NB4 (cell line): ENCODE measurements at regions not wholly inside any gene's neighbourhood (a gene's known extent, or its start where the extent isn't known, plus 50 kb on each side); places are given as distances from the start of the nearest gene placed in this dataset.
A peak's percentile ranks its signal among the peaks of the same experiment; 100 is the strongest.
"Not testable (repeated sequence)": the region's sequence is repeated elsewhere in the genome, so short reads cannot be mapped to it uniquely, and the experiment has no call there.

ENCODE experiments used
- DNase-seq: peaks from one replicate; pipeline ENCODE4 v3.0.0; 2010; ENCODE audit warnings: low read depth
- H3K4me3 ChIP-seq: one replicate; pipeline ENCODE4 v1.5.1; 2011; ENCODE audit warnings: mild to moderate bottlenecking, low read depth, low read length, moderate library complexity
- CTCF ChIP-seq: IDR thresholded peaks from one replicate; pipeline ENCODE4 v1.5.1; 2012; ENCODE audit warnings: low read depth, low read length
- MAX ChIP-seq: IDR thresholded peaks from 2 replicates; pipeline ENCODE4 v1.6.1; 2011; ENCODE audit warnings: low read depth, low read length
- MYC ChIP-seq: IDR thresholded peaks from 2 replicates; pipeline ENCODE4 v1.6.1; 2011; ENCODE audit warnings: low read depth, low read length
- POLR2A ChIP-seq: IDR thresholded peaks from 2 replicates; pipeline ENCODE4 v1.6.1; 2011; ENCODE audit warnings: mild to moderate bottlenecking; ENCODE audit not compliant: insufficient read length; ENCODE audit errors: extremely low read depth

GRCh38 chr21:23939369-23940065, 1667.8 kb downstream of the MRPL39 start:
- H3K4me3 ChIP-seq, result no peak overlapping the region
- TF ChIP-seq POLR2A (no peak), CTCF (no peak), MAX (no peak), MYC (no peak)
- no peak for DNase-seq

- no peak for DNase-seq
Measured at GRCh38 chr21:23936991-23937390, 1670.3 kb downstream of the MRPL39 start.

GRCh38 chr21:23936224-23936623, 1671.1 kb downstream of the MRPL39 start:
- no peak overlapping the region for H3K4me3 ChIP-seq
- peak; percentile 55 for DNase-seq
- TF ChIP-seq MYC, result no peak
- peak; percentile 73 for TF ChIP-seq CTCF

More at GRCh38 chr21:23936991-23937390, 1670.3 kb downstream of the MRPL39 start:
- no peak overlapping the region for H3K4me3 ChIP-seq
- no peak for TF ChIP-seq POLR2A
- TF ChIP-seq MYC, result no peak
- no peak for TF ChIP-seq MAX
- no peak for TF ChIP-seq CTCF

- TF ChIP-seq MYC, result no peak
- TF ChIP-seq POLR2A, result no peak
- TF ChIP-seq CTCF, result no peak
- no peak for TF ChIP-seq MAX
- no peak overlapping the region for H3K4me3 ChIP-seq
- no peak for DNase-seq
Measured at GRCh38 chr21:23930565-23930964, 1676.7 kb downstream of the MRPL39 start.

GRCh38 chr21:23926430-23926829, 1680.9 kb downstream of the MRPL39 start:
- DNase-seq, H3K4me3 ChIP-seq: not testable (repeated sequence)

GRCh38 chr21:23921670-23922418, 1685.4 kb downstream of the MRPL39 start:
- TF ChIP-seq MYC (no peak), MAX (no peak), POLR2A (no peak), CTCF (no peak)
- H3K4me3 ChIP-seq, result no peak overlapping the region
- DNase-seq, result no peak
